GM04503 (cell line): ENCODE measurements at regions not wholly inside any gene's neighbourhood (a gene's known extent, or its start where the extent isn't known, plus 50 kb on each side); places are given as distances from the start of the nearest gene placed in this dataset.
A peak's percentile ranks its signal among the peaks of the same experiment; 100 is the strongest.

ENCODE experiments used
- DNase-seq: peaks from one replicate; pipeline ENCODE4 v3.0.0-alpha.2; 2012; ENCODE audit warnings: low read depth

- DNase-seq = no peak
Observed at GRCh38 chr1:106879538-106879937, 176.9 kb upstream of the PRMT6 start.

- no peak for DNase-seq
Observed at GRCh38 chr1:106880226-106880625, 176.2 kb upstream of the PRMT6 start.

- DNase-seq = no peak
Observed at GRCh38 chr1:106883208-106883607, 173.3 kb upstream of the PRMT6 start.

GRCh38 chr1:106889059-106889458 is 167.4 kb upstream of the PRMT6 start:
- no peak for DNase-seq

- no peak for DNase-seq
Observed at GRCh38 chr1:106889583-106889982, 166.9 kb upstream of the PRMT6 start.

- no peak for DNase-seq
Observed at GRCh38 chr1:106897976-106898375, 158.5 kb upstream of the PRMT6 start.

GRCh38 chr1:106899644-106900043 is 156.8 kb upstream of the PRMT6 start:
- no peak for DNase-seq

GRCh38 chr1:106907795-106908194 is 148.7 kb upstream of the PRMT6 start:
- no peak for DNase-seq

- no peak for DNase-seq
Observed at GRCh38 chr1:106908689-106909088, 147.8 kb upstream of the PRMT6 start.

- DNase-seq = no peak
Observed at GRCh38 chr1:106910798-106911197, 145.7 kb upstream of the PRMT6 start.

GRCh38 chr1:106912131-106912530 is 144.3 kb upstream of the PRMT6 start:
- DNase-seq = no peak

GRCh38 chr1:106921186-106921585 is 135.3 kb upstream of the PRMT6 start:
- DNase-seq = no peak

- DNase-seq = no peak
Observed at GRCh38 chr1:106924360-106924759, 132.1 kb upstream of the PRMT6 start.

- no peak for DNase-seq
Observed at GRCh38 chr1:106925750-106926149, 130.7 kb upstream of the PRMT6 start.

GRCh38 chr1:106926803-106927582 is 129.5 kb upstream of the PRMT6 start:
- no peak for DNase-seq

GRCh38 chr1:106937104-106937503 is 119.4 kb upstream of the PRMT6 start:
- DNase-seq = peak; percentile 61

- DNase-seq = no peak
Observed at GRCh38 chr1:106944721-106945120, 111.8 kb upstream of the PRMT6 start.

- no peak for DNase-seq
Observed at GRCh38 chr1:106952776-106953175, 103.7 kb upstream of the PRMT6 start.

GRCh38 chr1:106954661-106955229 is 101.7 kb upstream of the PRMT6 start:
- DNase-seq = no peak

- no peak for DNase-seq
Observed at GRCh38 chr1:106956721-106957120, 99.8 kb upstream of the PRMT6 start.

GRCh38 chr1:106957795-106958194 is 98.7 kb upstream of the PRMT6 start:
- DNase-seq = no peak

- DNase-seq = no peak
Observed at GRCh38 chr1:106960412-106960811, 96.1 kb upstream of the PRMT6 start.

- DNase-seq = no peak
Observed at GRCh38 chr1:106961646-106962045, 94.8 kb upstream of the PRMT6 start.

GRCh38 chr1:106962591-106962990 is 93.9 kb upstream of the PRMT6 start:
- no peak for DNase-seq
